ENCODE measurements at regions not wholly inside any gene's neighbourhood (a gene's known extent, or its start where the extent isn't known, plus 50 kb on each side); places are given as distances from the start of the nearest gene placed in this dataset.

- no peaks in the 10 kb centered on the region for H4K20me1 ChIP-seq (ENCODE audit: insufficient read depth, low read length)
- H2BK15ac ChIP-seq (ENCODE audit: low read depth, low read length): no peak overlapping the region
- H2AK5ac ChIP-seq (ENCODE audit: low read depth, low read length): no peak overlapping the region
- TF ChIP-seq MXI1 (IDR thresholded peaks at IDR 0.05; ENCODE audit: borderline replicate concordance, low read depth, low read length): no peak
- TF ChIP-seq CHD1 (IDR thresholded peaks at IDR 0.05; ENCODE audit: low read depth, low read length): no peak
- TF ChIP-seq FOS (IDR thresholded peaks at IDR 0.05; ENCODE audit: low read depth, low read length): no peak
- TF ChIP-seq RCOR1 (IDR thresholded peaks at IDR 0.05; ENCODE audit: insufficient replicate concordance, low read length): no peak
- no peak for TF ChIP-seq CEBPB (IDR thresholded peaks at IDR 0.05; ENCODE audit: low read depth, low read length)
- no peak for TF ChIP-seq BHLHE40 (IDR thresholded peaks at IDR 0.05; ENCODE audit: low read depth, low read length)
- no peak for TF ChIP-seq MAFK (IDR thresholded peaks at IDR 0.05; ENCODE audit: low read depth, low read length)
- no peak for TF ChIP-seq ELK1 (IDR thresholded peaks at IDR 0.05; ENCODE audit: borderline replicate concordance, low read depth, low read length)
- no peak for TF ChIP-seq RAD21 (IDR thresholded peaks at IDR 0.05; ENCODE audit: low read length)
- no peak for TF ChIP-seq POLR2A (IDR thresholded peaks at IDR 0.05; ENCODE audit: low read depth, low read length)
- no peak for TF ChIP-seq RFX5 (IDR thresholded peaks at IDR 0.05; ENCODE audit: low read depth, low read length)
- no peak for TF ChIP-seq NFE2L2 (IDR thresholded peaks at IDR 0.05; ENCODE audit: low read depth, low read length)
- TF ChIP-seq SMC3 (IDR thresholded peaks at IDR 0.05; ENCODE audit: low read depth, low read length): no peak
- TF ChIP-seq USF2 (IDR thresholded peaks at IDR 0.05; ENCODE audit: low read depth, low read length): no peak
- TF ChIP-seq MAZ (IDR thresholded peaks at IDR 0.05; ENCODE audit: borderline replicate concordance, low read depth, low read length): no peak
- no peak for TF ChIP-seq CTCF (conservative IDR thresholded peaks at IDR 0.05; ENCODE audit: low read depth, low read length)
- no peak overlapping the region for H2AK9ac ChIP-seq (replicated peaks; ENCODE audit: low read depth, low read length, poor library complexity)
- no peaks in the 10 kb centered on the region for H3K79me1 ChIP-seq (ENCODE audit: low read depth in 1 of 2, low read length in 2 of 2)
- no peaks in the 10 kb centered on the region for H3K9me3 ChIP-seq (ENCODE audit: control insufficient read depth, insufficient read depth, low read length)
- DNase-seq (no peak), ATAC-seq (ENCODE audit: low read depth) (no peak)
- no peak overlapping the region for H2AFZ ChIP-seq (replicated peaks; ENCODE audit: low read length, poor library complexity)
- no peak overlapping the region for H3K9ac ChIP-seq (ENCODE audit: low read depth, low read length)
- no peak overlapping the region for H3K18ac ChIP-seq (ENCODE audit: low read depth, low read length)
- H3K23ac ChIP-seq (ENCODE audit: low read depth, low read length): no peak overlapping the region
- H3K27ac ChIP-seq (ENCODE audit: insufficient read depth, low read length): no peak overlapping the region
- in situ Hi-C loops (cut with MboI; ENCODE audit: low sequenced_read_pairs) (no loop called here), intact Hi-C loops (cut with micrococcal nuclease) (no loop called here), dilution Hi-C loops (cut with HindIII; ENCODE audit: low sequenced_read_pairs, unreplicated experiment) (no loop called here)
- no peak overlapping the region for H3K56ac ChIP-seq (ENCODE audit: extremely low read depth, insufficient read depth, low read length)
- no peak overlapping the region for H2BK20ac ChIP-seq (ENCODE audit: low read depth, low read length)
- no peak overlapping the region for H4K91ac ChIP-seq (ENCODE audit: insufficient read depth, low read depth, low read length)
- H3K4ac ChIP-seq (ENCODE audit: low read depth, low read length): no peak overlapping the region
- H3K27me3 ChIP-seq (ENCODE audit: control insufficient read depth, insufficient read depth, low read length): no peaks in the 10 kb centered on the region
- H3K9me1 ChIP-seq (ENCODE audit: insufficient read depth, low read length): no peaks in the 10 kb centered on the region
- H3K36me3 ChIP-seq (ENCODE audit: control insufficient read depth, insufficient read depth, low read length): no peaks in the 10 kb centered on the region
- H3K4me2 ChIP-seq (ENCODE audit: low read depth, low read length): no peak overlapping the region
- H2BK120ac ChIP-seq (ENCODE audit: low read depth, low read length): no peak overlapping the region
- no peak overlapping the region for H2BK5ac ChIP-seq (ENCODE audit: low read depth, low read length, poor library complexity, severe bottlenecking)
- H3K4me3 ChIP-seq (ENCODE audit: insufficient read depth, low read depth, low read length): no peak overlapping the region
- no peak overlapping the region for H4K5ac ChIP-seq (ENCODE audit: low read depth, low read length)
- no peak overlapping the region for H3K14ac ChIP-seq (replicated peaks; ENCODE audit: low read depth, low read length)
- no peaks in the 10 kb centered on the region for H3K4me1 ChIP-seq (ENCODE audit: control insufficient read depth, insufficient read depth, low read length)
- CTCF ChIA-PET: no interaction called here
- no TSS peak for BruUV-seq (replicated peaks)
- WGBS, 2 experiments (ENCODE audit: extremely low coverage in 2 of 2, insufficient read length in 1 of 2): no CpG with 5 or more reads among the region's 2 CpGs
- POLR2A ChIA-PET (ENCODE audit: unreplicated experiment): no interaction called here
- no peak overlapping the region for H4K8ac ChIP-seq (ENCODE audit: low read depth in 2 of 2, low read length in 2 of 2)
Observed at GRCh38 chr6:19502301-19502700, 334.9 kb upstream of the ID4 start.

Measured in IMR-90 (cell line).